Tibial artery (tissue), 4 donors: ENCODE measurements at regions not wholly inside any gene's neighbourhood (a gene's known extent, or its start where the extent isn't known, plus 50 kb on each side); places are given as distances from the start of the nearest gene placed in this dataset.

Experiments used
- DNase-seq, 2 donors: peaks; one replicate each; pipeline ENCODE4 v3.0.0-alpha.2; 2019
- H3K27ac ChIP-seq, 2 donors: fragments of 200-600 bp; sonication (generic) in 1 of 2; 1 replicate in 1 of 2; 2 replicates in 1 of 2; pipeline ENCODE4 v1.5.1; 2018 to 2019; ENCODE audit warnings: mild to moderate bottlenecking in 1 of 2
- H3K27me3 ChIP-seq, 2 donors: fragments of 200-600 bp; sonication (generic) in 1 of 2; one replicate each; pipeline versions ENCODE4 v1.5.1 to v1.6.0; 2016 to 2019
- H3K36me3 ChIP-seq, 3 donors: fragments of 200-600 bp; sonication (generic) in 2 of 3; one replicate each; pipeline ENCODE4 v1.5.1; 2016 to 2019; ENCODE audit warnings: mild to moderate bottlenecking in 2 of 3
- H3K4me1 ChIP-seq, 4 donors: fragments of 200-600 bp; sonication (generic) in 2 of 4; 1 replicate in 3 of 4; 2 replicates in 1 of 4; pipeline ENCODE4 v1.5.1; 2016 to 2019
- H3K4me3 ChIP-seq, 2 donors: fragments of 200-600 bp; sonication (generic) in 1 of 2; 1 replicate in 1 of 2; 2 replicates in 1 of 2; pipeline ENCODE4 v1.5.1; 2018 to 2019; ENCODE audit warnings: mild to moderate bottlenecking in 2 of 2
- H3K9me3 ChIP-seq, 3 donors: fragments of 200-600 bp; sonication (generic) in 1 of 3; one replicate each; pipeline ENCODE4 v1.5.1; 2016 to 2019
- intact Hi-C: fragments of 100-400 bp; cut with DNase I; formaldehyde crosslinking; loops from one replicate; pipeline ENCODE4 v1.15.0; 2023; ENCODE audit warnings: low total_unique reads
- TF ChIP-seq, protein P1 (sequence below), 2 experiments: fragments of 200-600 bp in 1 of 2; fragments of 450-650 bp in 1 of 2; IDR thresholded peaks; one replicate each; pipeline ENCODE4 v1.5.1; 2017 to 2019; ENCODE audit warnings: antibody characterized with exemption in 2 of 2, mild to moderate bottlenecking in 1 of 2, moderate library complexity in 1 of 2

DNA sequence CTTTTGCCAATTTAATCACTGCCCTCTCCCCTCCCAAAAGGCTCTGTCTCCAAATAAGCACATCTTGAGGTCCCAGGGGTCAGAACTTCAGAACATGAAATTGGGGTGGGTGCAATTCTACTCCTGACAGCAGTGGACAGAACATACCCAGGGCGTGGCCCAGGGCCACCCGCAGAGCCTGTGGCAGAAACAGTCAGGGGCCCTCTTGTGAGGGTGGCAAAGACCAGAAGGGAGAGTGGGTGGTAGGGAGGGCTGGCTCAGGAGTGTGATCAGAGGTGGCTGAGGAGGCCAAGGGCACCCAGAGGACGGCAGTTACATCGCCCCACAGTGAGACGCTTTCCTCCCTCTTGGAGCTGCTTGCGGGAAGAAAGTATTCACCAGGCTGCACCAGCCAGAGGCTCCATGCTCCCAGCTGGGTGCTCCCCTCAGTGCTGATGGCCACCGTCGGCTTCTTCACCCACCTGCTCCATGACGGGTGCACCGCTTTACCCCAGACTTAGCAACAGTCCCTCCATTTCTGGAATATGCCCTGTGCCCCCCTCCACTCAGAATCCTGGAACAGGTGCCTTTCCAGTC is 1388.0 kb downstream of the BRD1 start:
- H3K4me1 ChIP-seq: no peaks in the 10 kb centered on the region
- H3K9me3 ChIP-seq: no peaks in the 10 kb centered on the region
- H3K36me3 ChIP-seq: no peaks in the 10 kb centered on the region
- TF ChIP-seq, protein P1, sequence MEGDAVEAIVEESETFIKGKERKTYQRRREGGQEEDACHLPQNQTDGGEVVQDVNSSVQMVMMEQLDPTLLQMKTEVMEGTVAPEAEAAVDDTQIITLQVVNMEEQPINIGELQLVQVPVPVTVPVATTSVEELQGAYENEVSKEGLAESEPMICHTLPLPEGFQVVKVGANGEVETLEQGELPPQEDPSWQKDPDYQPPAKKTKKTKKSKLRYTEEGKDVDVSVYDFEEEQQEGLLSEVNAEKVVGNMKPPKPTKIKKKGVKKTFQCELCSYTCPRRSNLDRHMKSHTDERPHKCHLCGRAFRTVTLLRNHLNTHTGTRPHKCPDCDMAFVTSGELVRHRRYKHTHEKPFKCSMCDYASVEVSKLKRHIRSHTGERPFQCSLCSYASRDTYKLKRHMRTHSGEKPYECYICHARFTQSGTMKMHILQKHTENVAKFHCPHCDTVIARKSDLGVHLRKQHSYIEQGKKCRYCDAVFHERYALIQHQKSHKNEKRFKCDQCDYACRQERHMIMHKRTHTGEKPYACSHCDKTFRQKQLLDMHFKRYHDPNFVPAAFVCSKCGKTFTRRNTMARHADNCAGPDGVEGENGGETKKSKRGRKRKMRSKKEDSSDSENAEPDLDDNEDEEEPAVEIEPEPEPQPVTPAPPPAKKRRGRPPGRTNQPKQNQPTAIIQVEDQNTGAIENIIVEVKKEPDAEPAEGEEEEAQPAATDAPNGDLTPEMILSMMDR (IDR thresholded peaks at IDR 0.05): no peak
- intact Hi-C loops: no loop called here
- H3K27me3 ChIP-seq: no peaks in the 10 kb centered on the region
- no peak overlapping the region for H3K27ac ChIP-seq
- DNase-seq: no peak
- H3K4me3 ChIP-seq: no peak overlapping the region

DNA sequence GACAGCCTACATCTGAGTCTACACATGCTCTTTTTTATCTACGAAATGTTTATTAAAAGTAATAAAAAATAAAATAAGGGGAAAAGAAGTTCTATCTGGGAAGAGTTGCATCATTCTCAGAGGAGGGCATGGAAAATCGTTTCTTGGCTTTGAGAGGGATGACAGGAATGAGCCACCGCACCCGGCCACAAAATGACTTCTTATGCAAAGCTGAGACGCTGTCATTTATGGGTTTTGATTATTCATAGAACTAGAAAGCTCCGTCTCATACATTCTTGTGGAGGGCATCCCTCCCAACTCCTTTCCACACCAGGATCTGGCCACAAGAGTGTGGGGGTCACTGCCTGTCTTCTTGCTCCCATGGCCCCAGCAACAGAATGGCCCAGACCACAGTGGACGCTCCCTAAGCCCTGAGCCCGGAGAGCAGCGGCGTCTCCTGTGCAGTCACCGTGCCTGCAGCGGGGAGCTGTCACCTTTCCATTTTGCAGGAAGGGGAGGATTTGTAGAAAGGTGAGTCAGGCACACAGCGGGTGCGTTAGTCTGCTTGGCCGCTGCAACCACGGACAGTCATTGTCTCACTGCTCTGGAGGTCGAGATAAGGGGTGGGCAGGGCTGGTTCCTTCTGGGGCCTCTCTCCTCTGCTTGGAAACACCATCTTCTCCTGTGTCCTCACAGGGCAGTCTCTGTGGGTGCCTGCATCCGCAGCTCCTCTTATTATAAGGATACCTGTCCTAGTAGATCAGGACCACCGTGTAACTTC is 1388.7 kb downstream of the BRD1 start:
- intact Hi-C loops: no loop called here
- no peak for DNase-seq
- Histone ChIP-seq H3K27me3 (no peaks in the 10 kb centered on the region), H3K36me3 (no peaks in the 10 kb centered on the region), H3K4me3 (no peak overlapping the region), H3K9me3 (no peaks in the 10 kb centered on the region), H3K4me1 (no peaks in the 10 kb centered on the region), H3K27ac (no peak overlapping the region)
- TF ChIP-seq, protein P1 (IDR thresholded peaks at IDR 0.05): no peak

DNA sequence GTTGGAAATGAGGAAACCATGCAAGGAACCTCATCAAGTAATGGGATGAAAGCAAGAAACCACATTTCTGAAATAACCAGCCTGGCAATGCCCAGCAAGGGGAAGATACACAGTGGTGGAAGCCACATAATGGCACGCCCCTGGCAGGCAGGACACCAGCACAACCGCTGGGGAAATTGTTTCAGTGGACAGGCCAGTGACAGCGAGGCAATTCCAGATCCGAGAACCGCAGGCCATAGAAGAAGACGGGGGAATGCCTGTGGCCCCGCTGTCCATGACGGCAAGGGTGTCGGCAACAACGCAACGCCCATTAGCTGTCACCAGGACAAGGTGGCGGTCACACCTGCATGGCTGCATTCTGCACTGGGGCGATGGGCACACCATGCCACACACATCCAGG is 1389.6 kb downstream of the BRD1 start:
- Histone ChIP-seq H3K27ac (no peak overlapping the region), H3K4me1 (no peaks in the 10 kb centered on the region), H3K4me3 (no peak overlapping the region), H3K27me3 (no peaks in the 10 kb centered on the region), H3K9me3 (no peaks in the 10 kb centered on the region), H3K36me3 (no peaks in the 10 kb centered on the region)
- DNase-seq: no peak
- TF ChIP-seq, protein P1 (IDR thresholded peaks at IDR 0.05): no peak
- intact Hi-C loops: no loop called here

DNA sequence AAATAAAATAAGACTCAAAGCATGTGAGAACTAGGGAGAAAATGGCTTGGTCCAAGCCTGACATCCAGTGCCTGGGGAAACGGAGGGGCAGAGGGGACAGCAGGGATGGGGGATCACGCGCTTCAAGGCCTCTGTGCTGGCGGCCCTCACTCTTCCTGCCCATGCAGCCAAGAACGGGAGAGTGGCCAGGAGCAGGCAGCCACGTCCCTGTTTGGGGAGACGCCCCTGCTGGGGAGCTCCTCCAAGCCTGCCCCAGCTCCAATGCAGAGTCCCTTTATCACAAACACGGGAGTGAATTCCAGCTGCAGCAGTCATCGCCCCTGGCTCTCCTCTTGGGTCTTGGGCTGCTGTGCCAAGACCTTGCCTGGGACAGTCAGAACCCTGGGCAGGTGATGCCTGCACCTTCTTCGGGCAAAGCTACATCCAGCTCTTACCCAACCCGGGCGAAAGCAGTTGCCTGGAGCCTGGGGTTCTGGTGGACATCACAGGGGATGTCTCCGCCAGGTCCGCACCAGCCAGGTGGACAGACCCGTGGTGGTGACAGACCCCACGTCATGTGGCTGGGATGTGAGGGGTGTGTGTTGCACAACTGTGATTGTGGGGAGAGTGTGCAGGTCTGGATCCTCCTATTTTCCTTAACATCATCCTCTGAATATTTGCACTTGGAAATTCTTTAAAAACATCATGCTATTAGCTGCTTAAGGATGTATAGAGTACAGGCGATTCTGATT is 1391.3 kb downstream of the BRD1 start:
- Histone ChIP-seq H3K9me3 (no peaks in the 10 kb centered on the region), H3K4me3 (no peak overlapping the region), H3K36me3 (no peaks in the 10 kb centered on the region), H3K27ac (no peak overlapping the region), H3K27me3 (peaks cover 0 to 8% of the 10 kb centered on the region in 2 donors), H3K4me1 (no peaks in the 10 kb centered on the region)
- DNase-seq: no peak
- TF ChIP-seq, protein P1 (IDR thresholded peaks at IDR 0.05): no peak
- intact Hi-C loops: no loop called here

DNA sequence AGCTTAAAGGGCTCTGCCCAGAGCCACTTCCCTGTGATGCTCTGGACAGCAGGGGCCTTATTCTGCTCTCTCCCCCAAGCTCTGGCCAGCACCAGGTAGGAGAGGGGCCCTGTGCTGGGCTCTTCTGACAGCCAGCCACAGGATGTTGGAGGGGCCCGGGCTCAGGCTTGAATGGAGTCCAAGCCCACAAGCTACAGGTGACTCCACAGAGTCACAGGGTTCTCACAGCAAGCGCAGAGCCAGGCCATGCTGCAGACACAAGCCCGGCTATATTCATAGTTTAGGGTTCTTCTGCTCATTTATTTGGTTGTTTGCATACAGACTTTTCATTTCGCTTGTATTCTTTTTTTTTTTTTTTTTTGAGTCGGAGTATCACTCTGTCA is 1392.8 kb downstream of the BRD1 start:
- Histone ChIP-seq H3K27me3 (peaks cover 0 to 10% of the 10 kb centered on the region in 2 donors), H3K4me3 (no peak overlapping the region), H3K27ac (no peak overlapping the region), H3K4me1 (no peaks in the 10 kb centered on the region), H3K9me3 (no peaks in the 10 kb centered on the region), H3K36me3 (no peaks in the 10 kb centered on the region)
- DNase-seq: no peak
- TF ChIP-seq, protein P1 (IDR thresholded peaks at IDR 0.05): no peak
- intact Hi-C loops: no loop called here
